Thyroid gland (tissue), 4 donors: ENCODE measurements at regions not wholly inside any gene's neighbourhood (a gene's known extent, or its start where the extent isn't known, plus 50 kb on each side); places are given as distances from the start of the nearest gene placed in this dataset.

Experiments used
- DNase-seq, 2 donors: peaks; one replicate each; pipeline ENCODE4 v3.0.0-alpha.2; 2019
- H3K27ac ChIP-seq, 3 donors: fragments of 200-600 bp; sonication (generic); 1 replicate in 2 of 3; 2 replicates in 1 of 3; pipeline ENCODE4 v1.5.1; 2016 to 2019; ENCODE audit warnings: mild to moderate bottlenecking in 1 of 3, moderate library complexity in 1 of 3
- H3K27me3 ChIP-seq: fragments of 200-600 bp; sonication (generic); one replicate; pipeline ENCODE4 v1.5.1; 2019
- H3K36me3 ChIP-seq, 2 donors: fragments of 200-600 bp; sonication (generic); one replicate each; pipeline ENCODE4 v1.5.1; 2016 to 2019
- H3K4me1 ChIP-seq, 2 donors: fragments of 200-600 bp; sonication (generic); one replicate each; pipeline ENCODE4 v1.5.1; 2017 to 2019
- H3K4me3 ChIP-seq, 3 donors: fragments of 200-600 bp; sonication (generic); replicated peaks in 1 of 3; 1 replicate in 2 of 3; 2 replicates in 1 of 3; pipeline ENCODE4 v1.5.1; 2016; ENCODE audit warnings: mild to moderate bottlenecking in 1 of 3
- H3K9me3 ChIP-seq: fragments of 200-600 bp; sonication (generic); one replicate; pipeline ENCODE4 v1.5.1; 2017
- POLR2A ChIP-seq, 2 donors: fragments of 450-650 bp; IDR thresholded peaks; one replicate each; pipeline ENCODE4 v1.6.1; 2017; ENCODE audit warnings: antibody characterized with exemption in 2 of 2, mild to moderate bottlenecking in 2 of 2, moderate library complexity in 1 of 2
- WGBS, 2 donors: methylation state at CpG; one replicate each; pipeline ENCODE4 v1.1.5; 2017; 5-methylcytosine and 5-hydroxymethylcytosine counted together
- intact Hi-C: fragments of 100-400 bp; cut with DNase I; formaldehyde crosslinking; loops from one replicate; pipeline ENCODE4 v1.15.1; 2023
- TF ChIP-seq, protein P1 (sequence below), 6 experiments: fragments of 200-600 bp in 3 of 6; fragments of 450-650 bp in 3 of 6; sonication (generic) in 3 of 6; IDR thresholded peaks; one replicate each; pipeline ENCODE4 v1.5.1; 2016 to 2019; ENCODE audit warnings: antibody characterized with exemption in 6 of 6, mild to moderate bottlenecking in 2 of 6, inconsistent platforms in 1 of 6, moderate library complexity in 1 of 6

DNA sequence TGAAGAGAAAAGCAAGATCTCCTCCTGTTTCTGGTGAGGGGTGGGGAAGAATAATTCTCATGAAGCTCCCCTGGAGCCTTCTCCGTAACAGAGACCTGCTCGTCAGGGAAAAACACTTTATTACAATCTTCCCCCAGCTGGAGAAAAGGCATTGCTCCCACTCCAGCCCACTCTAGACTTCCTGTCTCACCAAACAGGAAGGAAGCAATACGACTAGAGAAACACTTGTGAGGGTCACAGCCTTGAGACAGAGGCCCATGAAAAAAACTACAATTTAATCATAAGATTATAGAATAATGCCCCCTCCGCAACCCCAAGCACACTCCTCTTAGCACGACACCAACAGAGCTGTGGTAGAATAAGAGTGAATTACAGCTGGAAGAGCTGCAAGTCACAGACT, 197.2 kb upstream of the S1PR3 start:
- Histone ChIP-seq H3K9me3 (no peaks in the 10 kb centered on the region), H3K27me3 (no peaks in the 10 kb centered on the region), H3K27ac (no peak overlapping the region), H3K36me3 (no peaks in the 10 kb centered on the region), H3K4me3 (no peak overlapping the region), H3K4me1 (peaks cover 0 to 4% of the 10 kb centered on the region in 2 donors)
- intact Hi-C loops, result no loop called here
- TF ChIP-seq, protein P1, sequence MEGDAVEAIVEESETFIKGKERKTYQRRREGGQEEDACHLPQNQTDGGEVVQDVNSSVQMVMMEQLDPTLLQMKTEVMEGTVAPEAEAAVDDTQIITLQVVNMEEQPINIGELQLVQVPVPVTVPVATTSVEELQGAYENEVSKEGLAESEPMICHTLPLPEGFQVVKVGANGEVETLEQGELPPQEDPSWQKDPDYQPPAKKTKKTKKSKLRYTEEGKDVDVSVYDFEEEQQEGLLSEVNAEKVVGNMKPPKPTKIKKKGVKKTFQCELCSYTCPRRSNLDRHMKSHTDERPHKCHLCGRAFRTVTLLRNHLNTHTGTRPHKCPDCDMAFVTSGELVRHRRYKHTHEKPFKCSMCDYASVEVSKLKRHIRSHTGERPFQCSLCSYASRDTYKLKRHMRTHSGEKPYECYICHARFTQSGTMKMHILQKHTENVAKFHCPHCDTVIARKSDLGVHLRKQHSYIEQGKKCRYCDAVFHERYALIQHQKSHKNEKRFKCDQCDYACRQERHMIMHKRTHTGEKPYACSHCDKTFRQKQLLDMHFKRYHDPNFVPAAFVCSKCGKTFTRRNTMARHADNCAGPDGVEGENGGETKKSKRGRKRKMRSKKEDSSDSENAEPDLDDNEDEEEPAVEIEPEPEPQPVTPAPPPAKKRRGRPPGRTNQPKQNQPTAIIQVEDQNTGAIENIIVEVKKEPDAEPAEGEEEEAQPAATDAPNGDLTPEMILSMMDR (IDR thresholded peaks at IDR 0.05), result no peak
- no peak for TF ChIP-seq POLR2A (IDR thresholded peaks at IDR 0.05)
- DNase-seq, result no peak
- WGBS, 2 donors, result 79 to 84% methylated on average over 5 of the region's 5 CpGs

DNA sequence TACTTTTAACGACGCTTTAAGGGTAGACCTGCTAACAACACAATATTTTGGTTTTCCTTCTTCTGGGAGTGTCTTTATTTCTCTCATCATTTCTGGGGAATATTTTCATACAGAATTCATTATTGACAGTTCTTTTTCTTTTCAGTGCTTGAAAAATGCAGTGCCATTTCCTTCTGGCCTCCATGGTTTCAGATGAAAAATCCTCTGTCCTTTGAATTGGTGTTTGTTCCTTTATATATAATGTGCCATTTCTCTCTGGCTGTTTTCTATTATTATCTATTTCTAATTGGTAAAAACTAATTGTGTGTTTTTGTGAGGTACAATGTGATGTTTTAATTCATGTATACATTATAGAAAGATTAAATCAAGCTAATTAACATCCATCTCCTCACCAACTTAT, 194.3 kb upstream of the S1PR3 start:
- no peak for DNase-seq
- Histone ChIP-seq H3K9me3 (no peaks in the 10 kb centered on the region), H3K27me3 (no peaks in the 10 kb centered on the region), H3K27ac (no peak overlapping the region), H3K36me3 (no peaks in the 10 kb centered on the region), H3K4me1 (no peaks in the 10 kb centered on the region), H3K4me3 (no peak overlapping the region)
- WGBS, 2 donors, result 95 to 97% methylated on average over 2 of the region's 2 CpGs
- no peak for TF ChIP-seq POLR2A (IDR thresholded peaks at IDR 0.05)
- TF ChIP-seq, protein P1 (IDR thresholded peaks at IDR 0.05), result no peak
- intact Hi-C loops, result no loop called here

DNA sequence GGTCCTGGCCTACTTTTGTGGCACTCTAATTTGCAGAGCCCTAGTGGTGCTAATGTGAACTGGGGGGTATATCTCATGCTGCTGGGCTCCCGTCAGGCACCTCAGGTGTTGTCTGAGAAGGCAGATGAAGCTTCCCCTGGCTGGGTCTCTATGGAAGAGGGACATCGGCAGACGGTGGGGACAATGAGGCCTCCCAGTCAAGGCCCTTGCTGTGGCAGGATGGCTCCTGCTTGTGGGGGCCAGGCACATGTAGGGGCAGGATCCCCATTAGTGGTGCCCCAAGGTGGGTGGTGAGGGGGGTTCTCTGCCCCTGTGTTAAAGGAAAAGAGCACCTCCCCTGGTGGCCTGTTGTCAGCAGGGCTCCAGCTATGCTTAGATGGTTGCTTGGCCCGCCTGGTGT, 192.8 kb upstream of the S1PR3 start:
- no peaks in the 10 kb centered on the region for H3K36me3 ChIP-seq
- no peaks in the 10 kb centered on the region for H3K4me1 ChIP-seq
- no peaks in the 10 kb centered on the region for H3K27me3 ChIP-seq
- no peak overlapping the region for H3K27ac ChIP-seq
- intact Hi-C loops, result no loop called here
- H3K4me3 ChIP-seq, result no peak overlapping the region
- DNase-seq, result no peak
- H3K9me3 ChIP-seq, result no peaks in the 10 kb centered on the region
- TF ChIP-seq POLR2A (IDR thresholded peaks at IDR 0.05), result no peak
- WGBS, 2 donors, result 100% methylated on average over 4 of the region's 4 CpGs

DNA sequence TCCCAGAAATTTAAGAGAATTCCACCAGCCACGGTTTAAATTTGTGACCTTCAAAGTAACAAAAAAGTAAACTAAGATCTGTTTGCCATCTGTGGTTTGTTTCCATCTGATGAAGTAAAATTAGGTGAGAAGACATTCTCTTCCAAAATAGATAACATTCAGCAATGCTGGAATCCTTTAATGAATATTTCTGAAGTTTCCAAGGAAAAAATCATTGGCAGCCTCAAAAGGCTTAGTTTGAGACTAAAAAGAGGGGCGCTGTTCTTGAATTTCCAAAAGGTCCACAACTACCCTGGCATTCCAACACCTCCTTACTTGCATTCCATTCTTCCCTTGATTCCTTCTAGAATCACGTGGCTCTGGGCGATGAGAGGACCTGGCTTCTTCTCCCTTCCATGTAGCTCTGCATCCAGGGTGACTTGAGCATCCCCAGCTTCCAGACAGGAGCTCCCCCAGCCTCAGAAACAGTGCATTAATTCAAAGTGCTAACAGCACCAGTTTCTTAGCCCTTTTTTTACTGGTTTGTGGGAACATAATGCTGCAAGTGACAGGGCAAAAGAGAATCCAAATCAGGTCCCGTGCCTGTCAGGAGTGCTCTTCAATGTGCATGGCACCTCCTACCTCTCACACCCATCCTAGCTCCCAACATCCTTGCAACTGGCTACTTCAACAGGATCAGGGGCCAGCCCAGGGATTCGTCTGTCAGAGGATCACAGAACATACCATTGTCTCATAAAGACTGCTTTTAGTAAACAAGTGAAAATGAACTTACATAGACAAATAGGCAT, 191.5 kb upstream of the S1PR3 start:
- intact Hi-C loops, result no loop called here
- 66 to 78% methylated on average over 6 of the region's 6 CpGs for WGBS, 2 donors

DNA sequence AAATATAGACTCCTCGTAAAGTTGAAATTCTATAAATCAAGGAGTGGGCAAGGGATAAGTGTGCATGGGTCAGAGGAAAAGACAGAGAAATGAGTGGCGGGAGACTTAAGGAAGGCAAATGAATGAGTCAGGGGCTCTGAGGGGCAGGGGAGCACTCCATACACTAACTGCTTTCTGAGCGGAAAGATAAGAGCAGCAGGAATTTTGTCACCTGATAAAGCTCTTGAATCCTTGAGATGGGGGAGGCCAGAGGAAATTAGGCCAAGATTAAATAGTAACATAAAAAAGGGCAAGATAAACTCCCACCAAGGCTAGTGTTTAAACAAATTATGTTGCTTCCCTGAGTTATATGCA, 191.0 kb upstream of the S1PR3 start:
- H3K4me3 ChIP-seq, result no peak overlapping the region
- no peak overlapping the region for H3K27ac ChIP-seq
- no peaks in the 10 kb centered on the region for H3K9me3 ChIP-seq
- no peaks in the 10 kb centered on the region for H3K36me3 ChIP-seq
- no peaks in the 10 kb centered on the region for H3K27me3 ChIP-seq
- no peak for DNase-seq
- TF ChIP-seq POLR2A (IDR thresholded peaks at IDR 0.05), result no peak
- TF ChIP-seq, protein P1 (IDR thresholded peaks at IDR 0.05), result no peak
- WGBS, 2 donors, result 93 to 95% methylated on average over 3 of the region's 3 CpGs
- intact Hi-C loops, result no loop called here
- H3K4me1 ChIP-seq, result no peaks in the 10 kb centered on the region

More for the DNA sequence above, 191.5 kb upstream of the S1PR3 start:
- no peaks in the 10 kb centered on the region for H3K9me3 ChIP-seq
- no peaks in the 10 kb centered on the region for H3K27me3 ChIP-seq
- no peak overlapping the region for H3K27ac ChIP-seq
- no peak overlapping the region for H3K4me3 ChIP-seq
- no peaks in the 10 kb centered on the region for H3K4me1 ChIP-seq
- no peaks in the 10 kb centered on the region for H3K36me3 ChIP-seq
- TF ChIP-seq, protein P1 (IDR thresholded peaks at IDR 0.05), result no peak
- no peak for TF ChIP-seq POLR2A (IDR thresholded peaks at IDR 0.05)
- no peak for DNase-seq
